Tibial nerve (tissue), 4 donors: ENCODE measurements at regions not wholly inside any gene's neighbourhood (a gene's known extent, or its start where the extent isn't known, plus 50 kb on each side); places are given as distances from the start of the nearest gene placed in this dataset.

Experiments used
- CTCF ChIP-seq, 5 experiments: fragments of 200-600 bp in 3 of 5; fragments of 450-650 bp in 2 of 5; sonication (generic) in 3 of 5; IDR thresholded peaks; one replicate each; pipeline ENCODE4 v1.5.1; 2016 to 2019; ENCODE audit warnings: antibody characterized with exemption in 5 of 5, mild to moderate bottlenecking in 3 of 5, moderate library complexity in 2 of 5
- EP300 ChIP-seq, 2 donors: sonication (generic); formaldehyde crosslinking; IDR thresholded peaks; one replicate each; pipeline ENCODE4 v1.6.1; 2017; ENCODE audit warnings: antibody characterized with exemption in 2 of 2, mild to moderate bottlenecking in 1 of 2
- POLR2A ChIP-seq, 2 donors: fragments of 450-650 bp; IDR thresholded peaks; one replicate each; pipeline ENCODE4 v1.6.1; 2017; ENCODE audit warnings: antibody characterized with exemption in 2 of 2, mild to moderate bottlenecking in 2 of 2, moderate library complexity in 2 of 2

GRCh38 chr9:10701906-10702305, 89.1 kb upstream of the PTPRD start:
- TF ChIP-seq POLR2A (IDR thresholded peaks at IDR 0.05) (no peak), CTCF (IDR thresholded peaks at IDR 0.05) (no peak), EP300 (IDR thresholded peaks at IDR 0.05) (no peak)
